ENCODE measurements at regions not wholly inside any gene's neighbourhood (a gene's known extent, or its start where the extent isn't known, plus 50 kb on each side); places are given as distances from the start of the nearest gene placed in this dataset.

GRCh38 chr7:155991470-155991869, 179.2 kb upstream of the SHH start:
- no peak for FAIRE-seq
- DNase-seq (ENCODE audit: low read depth in 1 of 2, low spot score in 1 of 2): no peak
- Histone ChIP-seq H3K9me3 (no peaks in the 10 kb centered on the region), H3K4me3 (no peak overlapping the region), H3K27ac (no peak overlapping the region), H3K4me2 (no peak overlapping the region), H3K4me1 (no peaks in the 10 kb centered on the region)
- ChIA-PET POLR2A (no interaction called here), CTCF (no interaction called here)
- 63% methylated on average over 5 of the region's 5 CpGs for WGBS (ENCODE audit: missing lambda C conversion rate)
- no peak for ATAC-seq
- TF ChIP-seq RCOR1 (IDR thresholded peaks at IDR 0.05; ENCODE audit: low read depth, low read length) (no peak), ESRRA (IDR thresholded peaks at IDR 0.05; ENCODE audit: borderline replicate concordance, low read length) (no peak), SMC3 (IDR thresholded peaks at IDR 0.05) (no peak)

GRCh38 chr7:155988416-155988815, 176.2 kb upstream of the SHH start:
- H3K4me3 ChIP-seq: no peak overlapping the region
- FAIRE-seq (no peak), DNase-seq (ENCODE audit: low read depth in 1 of 2, low spot score in 1 of 2) (no peak), ATAC-seq (no peak)
- TF ChIP-seq EHMT2 (IDR thresholded peaks at IDR 0.05; ENCODE audit: low read depth) (no peak), RFX5 (IDR thresholded peaks at IDR 0.05) (no peak), RNF2 (IDR thresholded peaks at IDR 0.05; ENCODE audit: borderline replicate concordance, low read depth) (no peak), CBX2 (IDR thresholded peaks at IDR 0.05; ENCODE audit: borderline replicate concordance, low read depth) (no peak), CBX8 (IDR thresholded peaks at IDR 0.05) (no peak), ZC3H11A (IDR thresholded peaks at IDR 0.05) (no peak)
- H3K4me2 ChIP-seq: no peak overlapping the region
- POLR2A ChIA-PET: no interaction called here
- H3K9me3 ChIP-seq: no peaks in the 10 kb centered on the region
- H3K4me1 ChIP-seq: no peaks in the 10 kb centered on the region
- H3K27ac ChIP-seq: no peak overlapping the region
- CTCF ChIA-PET: no interaction called here
- WGBS (ENCODE audit: missing lambda C conversion rate): 53% methylated on average over 6 of the region's 6 CpGs

- FAIRE-seq (no peak), ATAC-seq (no peak), DNase-seq (ENCODE audit: low read depth in 1 of 2, low spot score in 1 of 2) (no peak)
- Histone ChIP-seq H3K27ac (no peak overlapping the region), H3K4me2 (no peak overlapping the region), H3K9me3 (no peaks in the 10 kb centered on the region), H3K4me3 (no peak overlapping the region), H3K4me1 (no peaks in the 10 kb centered on the region)
- POLR2A ChIA-PET: no interaction called here
- WGBS (ENCODE audit: missing lambda C conversion rate): 90% methylated on average over 2 of the region's 5 CpGs
- CTCF ChIA-PET: no interaction called here
- TF ChIP-seq ATOH8 (CRISPR knock-in tag; IDR thresholded peaks at IDR 0.05; ENCODE audit: low read depth) (no peak), CTCF (IDR thresholded peaks at IDR 0.05) (no peak), MYC (IDR thresholded peaks at IDR 0.05; ENCODE audit: borderline replicate concordance, low read length) (no peak), BHLHE40 (IDR thresholded peaks at IDR 0.05; ENCODE audit: low read depth, low read length) (no peak), CEBPB (IDR thresholded peaks at IDR 0.05) (no peak), HDAC2 (IDR thresholded peaks at IDR 0.05) (no peak), EHMT2 (IDR thresholded peaks at IDR 0.05; ENCODE audit: low read depth) (no peak), CHD2 (IDR thresholded peaks at IDR 0.05; ENCODE audit: low read length, partially characterized antibody) (no peak), NR3C1 (IDR thresholded peaks at IDR 0.05) (no peak), FOSB (CRISPR knock-in tag; IDR thresholded peaks at IDR 0.05) (no peak), GATA3 (IDR thresholded peaks at IDR 0.05; ENCODE audit: borderline replicate concordance) (no peak), EHF (CRISPR knock-in tag; IDR thresholded peaks at IDR 0.05) (no peak), MAX (IDR thresholded peaks at IDR 0.05) (no peak), RNF2 (IDR thresholded peaks at IDR 0.05; ENCODE audit: borderline replicate concordance, low read depth) (no peak), ELK1 (IDR thresholded peaks at IDR 0.05; ENCODE audit: low read depth, low read length) (no peak), SREBF2 (IDR thresholded peaks at IDR 0.05) (no peak), CHD4 (IDR thresholded peaks at IDR 0.05; ENCODE audit: borderline replicate concordance) (no peak)
Measured at GRCh38 chr7:155987681-155988235, 175.5 kb upstream of the SHH start.
